GM12891 (cell line): ENCODE measurements at regions not wholly inside any gene's neighbourhood (a gene's known extent, or its start where the extent isn't known, plus 50 kb on each side); places are given as distances from the start of the nearest gene placed in this dataset.

Experiments
- PAX5 ChIP-seq: IDR thresholded peaks from 2 replicates; pipeline ENCODE4 v1.6.1; 2011; ENCODE audit warnings: low read length, moderate library complexity, mild to moderate bottlenecking; ENCODE audit not compliant: insufficient read depth, severe bottlenecking
- POLR2A ChIP-seq: IDR thresholded peaks from 2 replicates; pipeline ENCODE4 v1.6.1; 2011; ENCODE audit warnings: low read depth, low read length, control low read depth
- POLR2AphosphoS5 ChIP-seq: IDR thresholded peaks from 2 replicates; pipeline ENCODE4 v1.6.1; 2011; ENCODE audit warnings: low read depth, low read length, control low read depth

DNA sequence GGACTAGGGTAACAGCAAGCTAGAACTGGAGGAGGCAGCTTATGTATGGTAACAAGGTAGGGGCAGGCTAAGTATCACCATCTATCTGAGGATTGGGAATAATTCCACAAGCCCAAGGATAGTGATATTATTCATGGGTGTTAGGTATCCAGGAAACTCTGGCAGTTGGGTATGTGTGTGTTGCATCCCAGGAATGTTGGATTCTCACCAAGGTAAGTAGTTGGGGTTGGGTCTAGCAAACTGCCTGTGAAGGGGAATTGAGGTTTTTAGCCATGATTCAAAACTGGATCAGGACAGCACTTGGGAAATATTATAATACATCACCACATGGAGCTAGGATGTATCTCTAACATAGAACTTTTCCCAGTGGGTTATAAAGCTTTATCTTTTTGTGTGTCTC lies 626.4 kb upstream of the GOLIM4 start:
- TF ChIP-seq POLR2A (no peak), POLR2AphosphoS5 (no peak), PAX5 (no peak)
